Endothelial cell of umbilical vein (primary cell): ENCODE measurements at regions not wholly inside any gene's neighbourhood (a gene's known extent, or its start where the extent isn't known, plus 50 kb on each side); places are given as distances from the start of the nearest gene placed in this dataset.

Experiments
- BruUV-seq: library from RNA; stranded (reverse); fragments of 400-500 nt; replicated peaks from 2 replicates; lab custom pipeline; 2021; lab: Mats Ljungman, UMichigan
- CTCF ChIA-PET: fragments of 300-600, 350-600 bp; sonication (Branson Sonifier 250); formaldehyde crosslinking; loops from one replicate; lab custom pipeline; 2021; ENCODE audit warnings: antibody characterized with exemption, inconsistent platforms; lab: Charles Lee
- POLR2A ChIA-PET: fragments of 300-600, 350-600 bp; sonication (Branson Sonifier 250); formaldehyde crosslinking; loops from one replicate; lab custom pipeline; 2021; ENCODE audit warnings: antibody characterized with exemption, inconsistent platforms; lab: Charles Lee
- DNase-seq: peaks from one replicate; pipeline ENCODE4 v3.0.0-alpha.2; 2011; ENCODE audit warnings: low read depth, low spot score
- FAIRE-seq: peaks from 2 replicates; lab custom pipeline; 2011; peaks lifted over from hg19 to GRCh38; lab: Jason Lieb, UNC
- H2AFZ ChIP-seq: 2 replicates; pipeline ENCODE4 v1.6.0; 2012; ENCODE audit warnings: low read depth, low read length, control low read depth, inconsistent platforms
- H3K27ac ChIP-seq: 2 replicates; pipeline ENCODE4 v1.5.1; 2011; ENCODE audit warnings: low read depth, mild to moderate bottlenecking, control low read depth, low read length, moderate library complexity; ENCODE audit not compliant: insufficient read depth
- H3K27me3 ChIP-seq, 2 experiments: 2 replicates each; pipeline versions ENCODE4 v1.6.0 to v1.6.1; 2011; ENCODE audit warnings: low read length in 2 of 2, mixed read lengths in 1 of 2; ENCODE audit not compliant: control insufficient read depth in 2 of 2, insufficient read depth in 2 of 2
- H3K36me3 ChIP-seq, 2 experiments: 2 replicates in 1 of 2; 3 replicates in 1 of 2; pipeline ENCODE4 v1.5.1; 2011; ENCODE audit warnings: low read length in 2 of 2, mild to moderate bottlenecking in 1 of 2, moderate library complexity in 1 of 2; ENCODE audit not compliant: control insufficient read depth in 2 of 2, insufficient read depth in 2 of 2; ENCODE audit errors: extremely low read depth in 1 of 2
- H3K4me1 ChIP-seq: 3 replicates; pipeline ENCODE4 v1.5.1; 2011; ENCODE audit warnings: mild to moderate bottlenecking, low read length; ENCODE audit not compliant: control insufficient read depth, insufficient read depth; ENCODE audit errors: extremely low read depth
- H3K4me2 ChIP-seq: 2 replicates; pipeline ENCODE4 v1.6.1; 2011; ENCODE audit warnings: low read length, control low read depth, mixed read lengths; ENCODE audit not compliant: insufficient read depth
- H3K4me3 ChIP-seq, 3 experiments: fragments of 200-600 bp in 1 of 3; sonication (generic), shearing (Covaris generic) in 1 of 3; replicated peaks in 1 of 3; 2 replicates each; pipeline ENCODE4 v1.5.1; 2011 to 2016; ENCODE audit warnings: control low read depth in 3 of 3, low read length in 3 of 3, mild to moderate bottlenecking in 2 of 3, inconsistent platforms in 1 of 3, low read depth in 1 of 3, moderate library complexity in 1 of 3; ENCODE audit not compliant: insufficient read depth in 1 of 3
- H3K79me2 ChIP-seq: 2 replicates; pipeline ENCODE4 v1.6.0; 2012; ENCODE audit warnings: low read length, inconsistent platforms; ENCODE audit not compliant: control insufficient read depth, insufficient read depth
- H3K9ac ChIP-seq: replicated peaks from 2 replicates; pipeline ENCODE3; 2011; ENCODE audit warnings: low read length, control low read depth; ENCODE audit not compliant: insufficient read depth; ENCODE audit errors: extremely low read depth
- H3K9me1 ChIP-seq: replicated peaks from 3 replicates; pipeline ENCODE4 v1.6.0; 2011; ENCODE audit warnings: mild to moderate bottlenecking, low read length; ENCODE audit not compliant: control insufficient read depth, insufficient read depth; ENCODE audit errors: extremely low read depth
- H3K9me3 ChIP-seq: replicated peaks from 2 replicates; pipeline ENCODE4 v1.5.1; 2012; ENCODE audit warnings: low read length, inconsistent platforms; ENCODE audit not compliant: control insufficient read depth, insufficient read depth
- H4K20me1 ChIP-seq: replicated peaks from 2 replicates; pipeline ENCODE3; 2011; ENCODE audit warnings: mild to moderate bottlenecking, low read length; ENCODE audit not compliant: control insufficient read depth, insufficient read depth; ENCODE audit errors: extremely low read depth
- CTCF ChIP-seq, 2 donors: IDR thresholded peaks; 1 replicate in 1 of 2; 2 replicates in 1 of 2; pipeline ENCODE4 v1.5.1; 2011; ENCODE audit warnings: low read length in 2 of 2, mild to moderate bottlenecking in 2 of 2, moderate library complexity in 2 of 2, control low read depth in 1 of 2, inconsistent platforms in 1 of 2, low read depth in 1 of 2; ENCODE audit not compliant: insufficient read depth in 1 of 2; ENCODE audit errors: extremely low read depth in 1 of 2
- EZH2 ChIP-seq: IDR thresholded peaks from 2 replicates; pipeline ENCODE4 v1.6.1; 2012; ENCODE audit warnings: borderline replicate concordance, low read depth, mild to moderate bottlenecking, moderate library complexity, low read length, inconsistent platforms; ENCODE audit not compliant: severe bottlenecking
- FOS ChIP-seq: IDR thresholded peaks from 2 replicates; pipeline ENCODE4 v1.6.1; 2011; ENCODE audit warnings: mild to moderate bottlenecking, low read length, moderate library complexity, borderline replicate concordance; ENCODE audit not compliant: insufficient read depth
- GATA2 ChIP-seq: IDR thresholded peaks from 2 replicates; pipeline ENCODE4 v1.7.0; 2011; ENCODE audit warnings: low read depth, mild to moderate bottlenecking, moderate library complexity, mixed read lengths, low read length; ENCODE audit not compliant: insufficient read length, insufficient read depth
- JUN ChIP-seq: IDR thresholded peaks from 2 replicates; pipeline ENCODE4 v1.6.1; 2011; ENCODE audit warnings: borderline replicate concordance, low read depth; ENCODE audit not compliant: insufficient read length, insufficient read depth
- MAX ChIP-seq: IDR thresholded peaks from 2 replicates; pipeline ENCODE4 v1.6.1; 2011; ENCODE audit not compliant: insufficient read depth, insufficient read length
- MYC ChIP-seq: IDR thresholded peaks from one replicate; pipeline ENCODE4 v1.6.1; 2011; ENCODE audit warnings: mild to moderate bottlenecking, low read depth, low read length
- POLR2A ChIP-seq: IDR thresholded peaks from 2 replicates; pipeline ENCODE4 v1.6.1; 2012; ENCODE audit warnings: low read depth, mild to moderate bottlenecking, control low read depth, low read length
- POLR2AphosphoS5 ChIP-seq: IDR thresholded peaks from 2 replicates; pipeline ENCODE4 v1.6.1; 2012; ENCODE audit warnings: low read depth, mild to moderate bottlenecking, control low read depth, low read length, moderate library complexity; ENCODE audit not compliant: insufficient read depth
- dilution Hi-C: fragments of 300-500 bp; cut with MboI; formaldehyde crosslinking; loops from one replicate; pipeline ENCODE4 v1.15.0; 2019; ENCODE audit warnings: low sequenced_read_pairs; ENCODE audit not compliant: extremely low pct_ligation_motif_present
- intact Hi-C: fragments of 100-400 bp; cut with micrococcal nuclease; formaldehyde crosslinking; loops from one replicate; pipeline ENCODE4 v1.10.0; 2022

GRCh38 chr7:33720870-33721269 lies 184.5 kb upstream of the BMPER start:
- H3K4me1 ChIP-seq, result peaks cover 48% of the 10 kb centered on the region
- H3K4me2 ChIP-seq, result no peak overlapping the region
- ChIA-PET POLR2A (no interaction called here), CTCF (interaction anchor here (0.8 to 1.3 kb wide), 3 partner anchors 87 to 478 kb away, joined by 3 read pairs; no protein-coding TSS in a partner anchor)
- FAIRE-seq (no peak), DNase-seq (no peak)
- intact Hi-C loops (loop anchor here (10.0 kb wide), 2 partner anchors 386 to 1226 kb away; partner anchors contain the start of genes AVL9 and LSM5), dilution Hi-C loops (no loop called here)
- no peaks in the 10 kb centered on the region for H3K9me3 ChIP-seq
- H4K20me1 ChIP-seq, result no peaks in the 10 kb centered on the region
- H3K9ac ChIP-seq, result no peak overlapping the region
- no peak for TF ChIP-seq GATA2
- no TSS peak for BruUV-seq
- H3K27ac ChIP-seq, result no peak overlapping the region
- no peak overlapping the region for H3K4me3 ChIP-seq
- H3K36me3 ChIP-seq, result no peaks in the 10 kb centered on the region
- H2AFZ ChIP-seq, result no peak overlapping the region
- H3K79me2 ChIP-seq, result no peaks in the 10 kb centered on the region
- no peaks in the 10 kb centered on the region for H3K27me3 ChIP-seq
- no peaks in the 10 kb centered on the region for H3K9me1 ChIP-seq

GRCh38 chr7:33721895-33722294 lies 183.4 kb upstream of the BMPER start:
- no peaks in the 10 kb centered on the region for H3K79me2 ChIP-seq
- H2AFZ ChIP-seq, result no peak overlapping the region
- no peaks in the 10 kb centered on the region for H3K9me1 ChIP-seq
- H3K36me3 ChIP-seq, result no peaks in the 10 kb centered on the region
- ChIA-PET CTCF (interaction anchor here (0.9 to 1.8 kb wide), 4 partner anchors 86 to 875 kb away, joined by 3 to 11 read pairs (median 3); no protein-coding TSS in a partner anchor), POLR2A (no interaction called here)
- no peak overlapping the region for H3K9ac ChIP-seq
- no peak overlapping the region for H3K4me3 ChIP-seq
- no peaks in the 10 kb centered on the region for H3K27me3 ChIP-seq
- no peak overlapping the region for H3K27ac ChIP-seq
- dilution Hi-C loops (no loop called here), intact Hi-C loops (loop anchor here (10.0 kb wide), 2 partner anchors 387 to 1227 kb away; partner anchors contain the start of genes AVL9 and LSM5)
- FAIRE-seq, result no peak
- H3K4me2 ChIP-seq, result no peak overlapping the region
- TF ChIP-seq MYC, result no peak
- TF ChIP-seq POLR2A, result no peak
- no peak for TF ChIP-seq EZH2
- TF ChIP-seq CTCF (IDR thresholded peaks at IDR 0.05; ENCODE audit: extremely low read depth in 1 of 2, insufficient read depth in 1 of 2, low read depth in 1 of 2, low read length in 2 of 2), result no peak
- TF ChIP-seq GATA2, result no peak
- TF ChIP-seq JUN, result no peak
- no peak for TF ChIP-seq FOS
- no peak for TF ChIP-seq MAX
- TF ChIP-seq POLR2AphosphoS5, result no peak
- DNase-seq, result no peak
- BruUV-seq, result no TSS peak
- H3K4me1 ChIP-seq, result peaks cover 54% of the 10 kb centered on the region
- H4K20me1 ChIP-seq, result no peaks in the 10 kb centered on the region
- no peaks in the 10 kb centered on the region for H3K9me3 ChIP-seq
